H9 (cell line): ENCODE measurements at regions not wholly inside any gene's neighbourhood (a gene's known extent, or its start where the extent isn't known, plus 50 kb on each side); places are given as distances from the start of the nearest gene placed in this dataset.

Source experiments
- DNase-seq: peaks from one replicate; pipeline ENCODE4 v3.0.0-alpha.2; 2017
- H2AFZ ChIP-seq: one replicate; pipeline ENCODE4 v1.6.1; 2013; ENCODE audit warnings: mild to moderate bottlenecking, low read length, control low read depth, moderate library complexity
- H2AK5ac ChIP-seq: 2 replicates; pipeline ENCODE4 v1.6.1; 2013; ENCODE audit warnings: low read length, control low read depth, mixed read lengths; ENCODE audit not compliant: insufficient read length
- H2BK120ac ChIP-seq: one replicate; pipeline ENCODE4 v1.6.1; 2013; ENCODE audit warnings: low read depth, mild to moderate bottlenecking, low read length, control low read depth, inconsistent platforms; ENCODE audit not compliant: poor library complexity, severe bottlenecking
- H2BK12ac ChIP-seq: 2 replicates; pipeline ENCODE4 v1.6.1; 2013; ENCODE audit warnings: low read length, control low read depth, mixed read lengths, low read depth; ENCODE audit not compliant: insufficient read length
- H2BK15ac ChIP-seq: 2 replicates; pipeline ENCODE4 v1.6.1; 2013; ENCODE audit warnings: low read depth, low read length, control low read depth
- H2BK20ac ChIP-seq: one replicate; pipeline ENCODE4 v1.6.1; 2013; ENCODE audit warnings: low read depth, mild to moderate bottlenecking, low read length, control low read depth, inconsistent platforms; ENCODE audit not compliant: poor library complexity, severe bottlenecking
- H2BK5ac ChIP-seq: 2 replicates; pipeline ENCODE4 v1.6.1; 2013; ENCODE audit warnings: low read length, control low read depth, mixed read lengths; ENCODE audit not compliant: insufficient read length
- H3K14ac ChIP-seq: 2 replicates; pipeline ENCODE4 v1.6.1; 2013; ENCODE audit warnings: low read length, control low read depth; ENCODE audit not compliant: insufficient read depth
- H3K18ac ChIP-seq: 2 replicates; pipeline ENCODE4 v1.6.1; 2013; ENCODE audit warnings: low read depth, mild to moderate bottlenecking, mixed read lengths, low read length, control low read depth; ENCODE audit not compliant: insufficient read length
- H3K23ac ChIP-seq: 2 replicates; pipeline ENCODE4 v1.6.1; 2013; ENCODE audit warnings: low read length, control low read depth, mixed read lengths, low read depth; ENCODE audit not compliant: insufficient read length
- H3K23me2 ChIP-seq: 2 replicates; pipeline ENCODE4 v1.6.1; 2013; ENCODE audit warnings: low read depth, mild to moderate bottlenecking, mixed read lengths, low read length, control low read depth; ENCODE audit not compliant: insufficient read length, poor library complexity, severe bottlenecking
- H3K27ac ChIP-seq: 2 replicates; pipeline ENCODE4 v1.5.1; 2013; ENCODE audit warnings: low read length, control low read depth, mixed read lengths, low read depth; ENCODE audit not compliant: insufficient read length
- H3K27me3 ChIP-seq: 2 replicates; pipeline ENCODE4 v1.6.1; 2013; ENCODE audit warnings: low read length, control low read depth, inconsistent platforms; ENCODE audit not compliant: insufficient read depth
- H3K4ac ChIP-seq: 2 replicates; pipeline ENCODE4 v1.6.1; 2013; ENCODE audit warnings: low read depth, mild to moderate bottlenecking, control low read depth, inconsistent platforms, low read length, moderate library complexity
- H3K4me1 ChIP-seq: 2 replicates; pipeline ENCODE4 v1.6.1; 2013; ENCODE audit warnings: low read length, control low read depth, inconsistent platforms; ENCODE audit not compliant: insufficient read depth
- H3K4me2 ChIP-seq: 2 replicates; pipeline ENCODE4 v1.6.1; 2013; ENCODE audit warnings: low read length, control low read depth, mixed read lengths; ENCODE audit not compliant: insufficient read length, insufficient read depth
- H3K56ac ChIP-seq: 2 replicates; pipeline ENCODE4 v1.6.1; 2013; ENCODE audit warnings: low read depth, mild to moderate bottlenecking, mixed read lengths, low read length, control low read depth; ENCODE audit not compliant: insufficient read length
- H3K79me1 ChIP-seq: 2 replicates; pipeline ENCODE4 v1.6.1; 2013; ENCODE audit warnings: low read depth, mild to moderate bottlenecking, moderate library complexity, low read length, control low read depth, inconsistent platforms; ENCODE audit not compliant: insufficient read depth, poor library complexity, severe bottlenecking
- H3K79me2 ChIP-seq: 2 replicates; pipeline ENCODE4 v1.6.1; 2013; ENCODE audit warnings: low read length, control low read depth, inconsistent platforms; ENCODE audit not compliant: insufficient read depth
- H3K9ac ChIP-seq: 2 replicates; pipeline ENCODE4 v1.6.1; 2013; ENCODE audit warnings: low read length, control low read depth, mixed read lengths; ENCODE audit not compliant: insufficient read length; ENCODE audit errors: extremely low read depth
- H3K9me3 ChIP-seq: one replicate; pipeline ENCODE4 v1.6.1; 2013; ENCODE audit warnings: low read depth, low read length, inconsistent platforms; ENCODE audit not compliant: control insufficient read depth
- H3T11ph ChIP-seq: one replicate; pipeline ENCODE4 v1.6.1; 2013; ENCODE audit warnings: mild to moderate bottlenecking, low read length, control low read depth, inconsistent platforms
- H4K20me1 ChIP-seq: one replicate; pipeline ENCODE4 v1.6.1; 2013; ENCODE audit not compliant: control insufficient read depth, insufficient read length, insufficient read depth
- H4K5ac ChIP-seq: 2 replicates; pipeline ENCODE4 v1.6.1; 2013; ENCODE audit warnings: low read depth, mild to moderate bottlenecking, mixed read lengths, low read length, control low read depth; ENCODE audit not compliant: insufficient read length
- H4K8ac ChIP-seq: replicated peaks from 2 replicates; pipeline ENCODE4 v1.6.1; 2013; ENCODE audit warnings: low read length, control low read depth, mixed read lengths, low read depth; ENCODE audit not compliant: insufficient read length
- H4K91ac ChIP-seq: 2 replicates; pipeline ENCODE4 v1.6.1; 2013; ENCODE audit warnings: low read depth, mild to moderate bottlenecking, moderate library complexity, mixed read lengths, low read length, control low read depth; ENCODE audit not compliant: insufficient read length
- H3K27ac Mint-ChIP-seq, 3 experiments: 2 replicates in 2 of 3; 3 replicates in 1 of 3; pipeline ENCODE4 v1.8.0; 2020 to 2021; ENCODE audit warnings: mixed read lengths in 3 of 3, mild to moderate bottlenecking in 1 of 3, moderate library complexity in 1 of 3
- H3K27me3 Mint-ChIP-seq: 2 replicates; pipeline ENCODE4 v1.8.0; 2021; ENCODE audit warnings: low read depth, mild to moderate bottlenecking, moderate library complexity, mixed read lengths
- H3K36me3 Mint-ChIP-seq, 3 experiments: 2 replicates in 2 of 3; 3 replicates in 1 of 3; pipeline ENCODE4 v1.8.0; 2020 to 2021; ENCODE audit warnings: low read depth in 3 of 3, mixed read lengths in 3 of 3; ENCODE audit not compliant: insufficient read depth in 1 of 3
- H3K4me1 Mint-ChIP-seq, 2 experiments: 2 replicates each; pipeline ENCODE4 v1.8.0; 2020; ENCODE audit warnings: mixed read lengths in 2 of 2
- H3K4me3 Mint-ChIP-seq, 2 experiments: 2 replicates in 1 of 2; 3 replicates in 1 of 2; pipeline ENCODE4 v1.8.0; 2020 to 2021; ENCODE audit warnings: mild to moderate bottlenecking in 2 of 2, mixed read lengths in 2 of 2, moderate library complexity in 1 of 2
- H3K9me3 Mint-ChIP-seq, 2 experiments: 2 replicates in 1 of 2; 3 replicates in 1 of 2; pipeline ENCODE4 v1.8.0; 2020; ENCODE audit warnings: mild to moderate bottlenecking in 2 of 2, mixed read lengths in 2 of 2, moderate library complexity in 1 of 2
- CTCF ChIP-seq: fragments of 200-600 bp; sonication (generic); conservative IDR thresholded peaks from 3 replicates; pipeline ENCODE4 v1.8.0; 2021; ENCODE audit warnings: antibody characterized with exemption, mild to moderate bottlenecking
- WGBS: extraction: QIAGEN DNeasy Blood & Tissue Kit; methylation state at CpG from one replicate; pipeline ENCODE4 v1.1.7; 2013; ENCODE audit warnings: missing lambda C conversion rate, low lambda C conversion rate, mixed read lengths; ENCODE audit not compliant: insufficient read length; ENCODE audit errors: extremely low coverage; 5-methylcytosine and 5-hydroxymethylcytosine counted together

GRCh38 chr14:101228949-101229541 lies 325.5 kb upstream of the RTL1 start:
- Histone ChIP-seq H2BK20ac (no peak overlapping the region), H3K9ac (no peak overlapping the region), H3K27me3 (no peaks in the 10 kb centered on the region), H3T11ph (no peak overlapping the region), H3K14ac (no peak overlapping the region), H2AFZ (no peak overlapping the region), H2BK12ac (no peak overlapping the region), H3K27ac (no peak overlapping the region), H3K18ac (no peak overlapping the region), H4K20me1 (no peaks in the 10 kb centered on the region), H3K4me1 (no peaks in the 10 kb centered on the region), H3K23ac (no peak overlapping the region), H3K79me2 (no peaks in the 10 kb centered on the region), H3K56ac (no peak overlapping the region), H2BK15ac (no peak overlapping the region), H2BK120ac (no peak overlapping the region), H3K4me2 (no peak overlapping the region), H3K23me2 (no peaks in the 10 kb centered on the region), H4K5ac (no peak overlapping the region), H3K9me3 (no peaks in the 10 kb centered on the region), H4K8ac (no peak overlapping the region), H2AK5ac (no peak overlapping the region), H3K79me1 (no peaks in the 10 kb centered on the region), H3K4ac (no peak overlapping the region), H4K91ac (no peak overlapping the region), H2BK5ac (no peak overlapping the region)
- no CpG with 5 or more reads among the region's 17 CpGs for WGBS
- peak overlapping the region in 1 of 3 experiments; percentile 85; a peak in 2 of 7 replicates for H3K27ac Mint-ChIP-seq
- H3K36me3 Mint-ChIP-seq: peaks cover 0 to 4% (median 0%) of the 10 kb centered on the region in 3 experiments; a peak in 2 of 7 replicates
- TF ChIP-seq CTCF: no peak; the same call in 2 of the 3 replicates
- no peak overlapping the region for H3K4me3 Mint-ChIP-seq
- H3K4me1 Mint-ChIP-seq: peaks cover 8 to 30% of the 10 kb centered on the region in 2 experiments
- H3K27me3 Mint-ChIP-seq: peaks cover 13% of the 10 kb centered on the region
- H3K9me3 Mint-ChIP-seq: peaks cover 0 to 6% of the 10 kb centered on the region in 2 experiments; a peak in 3 of 5 replicates
- DNase-seq: peak; percentile 24
